ENCODE measurements at regions not wholly inside any gene's neighbourhood (a gene's known extent, or its start where the extent isn't known, plus 50 kb on each side); places are given as distances from the start of the nearest gene placed in this dataset.

DNA sequence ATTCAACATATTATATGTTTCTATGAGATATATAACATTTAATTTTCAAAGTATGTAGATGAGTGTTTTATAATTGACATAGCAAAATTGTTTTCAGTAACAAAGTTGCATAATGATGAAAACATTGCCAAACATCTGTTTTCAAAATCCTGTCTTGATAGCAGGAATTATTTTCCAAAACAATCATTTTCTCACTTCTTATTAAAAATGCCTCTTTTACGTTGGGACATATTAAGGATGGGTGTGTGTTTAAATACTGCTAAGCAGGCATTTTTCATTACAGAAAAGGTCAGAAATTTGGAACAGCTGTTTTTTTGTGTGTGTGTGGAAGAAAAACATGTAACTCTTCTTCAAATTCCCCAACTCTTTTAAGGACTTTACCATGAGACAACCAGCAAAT, 452.0 kb downstream of the SPRY1 start:
- DNase-seq = no peak
- 58 to 70% methylated on average over 1 of the region's 1 CpG for WGBS, 2 donors
- Histone ChIP-seq H3K4me1 (no peaks in the 10 kb centered on the region), H3K4me3 (no peak overlapping the region), H3K27ac (peak overlapping the region in 1 of 4 donors; percentile 23), H3K36me3 (no peaks in the 10 kb centered on the region), H3K27me3 (no peaks in the 10 kb centered on the region), H3K9me3 (no peaks in the 10 kb centered on the region)
- intact Hi-C loops (cut with DNase I) = no loop called here
- TF ChIP-seq, protein P1, sequence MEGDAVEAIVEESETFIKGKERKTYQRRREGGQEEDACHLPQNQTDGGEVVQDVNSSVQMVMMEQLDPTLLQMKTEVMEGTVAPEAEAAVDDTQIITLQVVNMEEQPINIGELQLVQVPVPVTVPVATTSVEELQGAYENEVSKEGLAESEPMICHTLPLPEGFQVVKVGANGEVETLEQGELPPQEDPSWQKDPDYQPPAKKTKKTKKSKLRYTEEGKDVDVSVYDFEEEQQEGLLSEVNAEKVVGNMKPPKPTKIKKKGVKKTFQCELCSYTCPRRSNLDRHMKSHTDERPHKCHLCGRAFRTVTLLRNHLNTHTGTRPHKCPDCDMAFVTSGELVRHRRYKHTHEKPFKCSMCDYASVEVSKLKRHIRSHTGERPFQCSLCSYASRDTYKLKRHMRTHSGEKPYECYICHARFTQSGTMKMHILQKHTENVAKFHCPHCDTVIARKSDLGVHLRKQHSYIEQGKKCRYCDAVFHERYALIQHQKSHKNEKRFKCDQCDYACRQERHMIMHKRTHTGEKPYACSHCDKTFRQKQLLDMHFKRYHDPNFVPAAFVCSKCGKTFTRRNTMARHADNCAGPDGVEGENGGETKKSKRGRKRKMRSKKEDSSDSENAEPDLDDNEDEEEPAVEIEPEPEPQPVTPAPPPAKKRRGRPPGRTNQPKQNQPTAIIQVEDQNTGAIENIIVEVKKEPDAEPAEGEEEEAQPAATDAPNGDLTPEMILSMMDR (IDR thresholded peaks at IDR 0.05) = no peak
- no peak for TF ChIP-seq POLR2A (IDR thresholded peaks at IDR 0.05)

DNA sequence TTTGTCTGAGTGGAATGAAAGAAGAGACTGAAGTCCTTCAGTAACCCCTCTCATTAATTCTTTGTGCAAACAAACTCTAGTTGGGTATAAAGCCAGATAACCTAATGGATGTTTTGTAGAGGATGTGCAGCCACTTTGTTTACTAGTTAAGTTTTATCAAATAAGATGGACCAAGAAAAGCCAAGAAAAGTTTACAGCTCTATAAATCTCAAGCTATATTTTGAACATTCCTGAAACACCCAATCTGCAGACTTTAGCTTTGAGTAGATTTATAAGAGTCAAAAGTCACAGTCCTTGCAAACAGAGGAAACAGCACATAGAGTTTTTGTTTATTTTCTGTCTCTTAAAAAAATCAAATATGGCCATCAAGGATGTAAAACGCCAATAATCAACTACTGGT, 452.9 kb downstream of the SPRY1 start:
- intact Hi-C loops (cut with DNase I) = no loop called here
- WGBS, 2 donors = 64 to 71% methylated on average over 1 of the region's 1 CpG
- H3K27me3 ChIP-seq = no peaks in the 10 kb centered on the region
- H3K27ac ChIP-seq = no peak overlapping the region
- H3K9me3 ChIP-seq = no peaks in the 10 kb centered on the region
- H3K36me3 ChIP-seq = no peaks in the 10 kb centered on the region
- no peaks in the 10 kb centered on the region for H3K4me1 ChIP-seq
- DNase-seq = no peak
- no peak overlapping the region for H3K4me3 ChIP-seq
- TF ChIP-seq, protein P1 (IDR thresholded peaks at IDR 0.05) = no peak
- no peak for TF ChIP-seq POLR2A (IDR thresholded peaks at IDR 0.05)

DNA sequence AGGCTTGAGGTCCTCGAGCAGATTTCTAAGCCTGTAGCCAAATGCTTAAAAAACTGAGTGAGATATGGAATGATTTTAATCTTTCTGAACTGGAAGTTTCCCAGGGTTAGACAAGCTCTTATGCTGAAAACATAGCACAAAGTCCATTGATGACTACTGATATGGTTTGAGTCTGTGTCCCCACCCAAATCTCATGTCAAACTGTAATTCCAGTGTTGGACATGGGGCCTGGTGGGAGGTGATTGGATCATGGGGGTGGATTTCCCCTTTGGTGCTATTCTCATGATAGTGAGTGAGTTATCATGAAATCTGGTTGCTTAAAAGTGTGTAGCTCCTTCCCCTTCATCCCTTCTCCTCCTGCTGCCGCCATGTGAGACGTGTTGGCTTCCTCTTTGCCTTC, 454.9 kb downstream of the SPRY1 start:
- intact Hi-C loops (cut with DNase I) = no loop called here
- no peaks in the 10 kb centered on the region for H3K36me3 ChIP-seq
- H3K4me1 ChIP-seq = peaks cover 0 to 19% (median 0%) of the 10 kb centered on the region in 3 donors
- no peaks in the 10 kb centered on the region for H3K27me3 ChIP-seq
- H3K4me3 ChIP-seq = no peak overlapping the region
- no peak overlapping the region for H3K27ac ChIP-seq
- H3K9me3 ChIP-seq = no peaks in the 10 kb centered on the region
- WGBS, 2 donors = 84 to 88% methylated on average over 3 of the region's 3 CpGs
- no peak for TF ChIP-seq POLR2A (IDR thresholded peaks at IDR 0.05)
- TF ChIP-seq, protein P1 (IDR thresholded peaks at IDR 0.05) = no peak
- DNase-seq = no peak

DNA sequence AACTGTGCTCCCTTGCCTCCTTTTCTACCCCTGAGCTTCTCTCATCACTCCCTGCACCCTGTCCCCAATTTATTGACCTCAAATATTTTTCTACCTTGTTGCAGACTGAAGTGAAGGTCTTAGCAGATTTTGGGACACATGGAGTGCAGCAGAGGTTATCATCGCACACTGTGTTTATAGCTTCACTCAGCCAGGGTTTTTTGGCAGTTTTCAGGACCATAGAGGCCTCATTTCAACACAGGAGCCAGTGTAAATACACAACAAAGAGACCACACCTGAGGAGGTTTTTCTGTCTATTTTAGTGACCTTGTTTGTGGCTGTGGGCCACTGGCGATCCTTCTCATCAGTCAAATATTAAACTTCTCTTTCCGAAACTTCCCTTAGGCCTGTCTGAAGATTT, 457.1 kb downstream of the SPRY1 start:
- H3K36me3 ChIP-seq = no peaks in the 10 kb centered on the region
- no peaks in the 10 kb centered on the region for H3K27me3 ChIP-seq
- 90 to 96% methylated on average over 3 of the region's 3 CpGs for WGBS, 2 donors
- no peak for DNase-seq
- intact Hi-C loops (cut with DNase I) = no loop called here
- no peak overlapping the region for H3K4me3 ChIP-seq
- TF ChIP-seq POLR2A (IDR thresholded peaks at IDR 0.05) = no peak
- TF ChIP-seq, protein P1 (IDR thresholded peaks at IDR 0.05) = no peak
- H3K4me1 ChIP-seq = peaks cover 0 to 33% (median 0%) of the 10 kb centered on the region in 3 donors
- H3K9me3 ChIP-seq = no peaks in the 10 kb centered on the region
- no peak overlapping the region for H3K27ac ChIP-seq

DNA sequence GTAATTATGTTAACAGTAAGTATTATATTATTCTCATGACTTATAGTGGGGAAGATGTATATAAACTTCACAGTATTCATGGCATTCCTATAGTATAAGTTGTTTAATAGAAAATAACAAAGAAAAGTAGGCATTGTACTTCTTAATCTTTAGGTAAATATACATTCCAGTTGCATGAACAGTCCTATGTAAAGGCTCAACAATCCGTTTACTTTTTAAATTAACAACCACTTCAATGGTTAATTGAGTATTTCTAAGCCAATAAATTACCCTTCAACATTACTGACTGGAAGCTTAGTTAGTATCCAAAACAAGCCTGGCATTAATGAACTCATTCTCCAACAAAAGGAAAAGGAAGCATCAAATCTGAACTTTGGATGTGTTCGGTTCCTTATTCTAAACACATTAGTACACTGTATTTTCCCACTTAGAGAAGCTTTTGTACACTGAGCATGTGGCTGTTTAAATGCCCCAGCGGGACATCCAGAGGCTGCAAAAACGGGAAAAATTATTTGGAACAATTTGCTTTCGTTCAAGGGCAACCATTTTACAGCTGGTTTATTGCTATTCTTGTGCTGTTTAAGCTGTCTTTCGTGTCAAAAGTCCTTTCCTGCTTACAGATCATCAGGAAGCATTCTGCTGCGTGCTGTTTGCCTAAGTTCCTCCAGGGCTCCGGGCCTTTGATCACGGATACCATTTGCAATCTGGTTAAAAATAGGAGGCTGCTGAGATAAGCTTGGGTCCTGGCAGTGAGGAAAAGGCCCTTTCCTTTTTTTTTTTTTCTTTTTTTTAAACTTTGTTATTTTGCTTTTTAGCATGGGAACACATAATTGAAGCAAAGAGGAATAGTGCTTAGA, 460.3 kb downstream of the SPRY1 start:
- no peak for DNase-seq
- WGBS, 2 donors = 25 to 27% methylated on average over 9 of the region's 9 CpGs
- peak overlapping the region in 3 of 4 donors; percentile 65 to 87 (median 72) for H3K27ac ChIP-seq

More for the DNA sequence above, 460.3 kb downstream of the SPRY1 start:
- intact Hi-C loops (cut with DNase I) = no loop called here
- no peaks in the 10 kb centered on the region for H3K9me3 ChIP-seq
- peaks cover 0 to 33% (median 0%) of the 10 kb centered on the region in 3 donors for H3K4me1 ChIP-seq
- H3K27me3 ChIP-seq = no peaks in the 10 kb centered on the region
- no peak for TF ChIP-seq POLR2A (IDR thresholded peaks at IDR 0.05)
- TF ChIP-seq, protein P1 (IDR thresholded peaks at IDR 0.05) = peak in 3 of 6 experiments; percentile 16 to 34 (median 19)
- H3K36me3 ChIP-seq = no peaks in the 10 kb centered on the region
- H3K4me3 ChIP-seq = peak overlapping the region in 1 of 4 donors; percentile 45

Data from esophagus squamous epithelium (tissue), 5 donors.